Parathyroid adenoma (tissue), 2 donors: ENCODE measurements at regions not wholly inside any gene's neighbourhood (a gene's known extent, or its start where the extent isn't known, plus 50 kb on each side); places are given as distances from the start of the nearest gene placed in this dataset.

Experiments used
- H2AFZ ChIP-seq: fragments of 300-600 bp; sonication (generic); one replicate; pipeline ENCODE4 v1.7.0; 2017; ENCODE audit warnings: antibody characterized with exemption, mild to moderate bottlenecking
- H3K27ac ChIP-seq: fragments of 300-600 bp; sonication (generic); one replicate; pipeline ENCODE4 v1.7.0; 2017
- H3K27me3 ChIP-seq: fragments of 300-600 bp; sonication (generic); one replicate; pipeline ENCODE4 v1.7.0; 2017; ENCODE audit warnings: low read length; ENCODE audit not compliant: control insufficient read depth, insufficient read depth
- H3K36me3 ChIP-seq: fragments of 300-600 bp; sonication (generic); one replicate; pipeline ENCODE4 v1.7.0; 2017; ENCODE audit warnings: low read length; ENCODE audit not compliant: control insufficient read depth, insufficient read depth
- H3K4me1 ChIP-seq: fragments of 300-600 bp; sonication (generic); one replicate; pipeline ENCODE4 v1.7.0; 2017; ENCODE audit warnings: control low read depth
- H3K4me2 ChIP-seq: fragments of 300-600 bp; sonication (generic); one replicate; pipeline ENCODE4 v1.7.0; 2017; ENCODE audit warnings: low read length
- H3K4me3 ChIP-seq: fragments of 300-600 bp; sonication (generic); one replicate; pipeline ENCODE4 v1.7.0; 2017; ENCODE audit warnings: low read depth, low read length
- H3K79me2 ChIP-seq: fragments of 300-600 bp; sonication (generic); one replicate; pipeline ENCODE4 v1.7.0; 2017; ENCODE audit warnings: control low read depth
- H3K9ac ChIP-seq: fragments of 300-600 bp; sonication (generic); one replicate; pipeline ENCODE4 v1.7.0; 2017; ENCODE audit warnings: mild to moderate bottlenecking
- H3K9me3 ChIP-seq: fragments of 300-600 bp; sonication (generic); one replicate; pipeline ENCODE4 v1.7.0; 2017; ENCODE audit warnings: low read length; ENCODE audit not compliant: control insufficient read depth
- TF ChIP-seq, protein P1 (sequence below): fragments of 300-600 bp; sonication (generic); IDR thresholded peaks from one replicate; pipeline ENCODE4 v1.7.0; 2017; ENCODE audit warnings: antibody characterized with exemption, mild to moderate bottlenecking
- donor health status: primary hyperparathyroidism.

DNA sequence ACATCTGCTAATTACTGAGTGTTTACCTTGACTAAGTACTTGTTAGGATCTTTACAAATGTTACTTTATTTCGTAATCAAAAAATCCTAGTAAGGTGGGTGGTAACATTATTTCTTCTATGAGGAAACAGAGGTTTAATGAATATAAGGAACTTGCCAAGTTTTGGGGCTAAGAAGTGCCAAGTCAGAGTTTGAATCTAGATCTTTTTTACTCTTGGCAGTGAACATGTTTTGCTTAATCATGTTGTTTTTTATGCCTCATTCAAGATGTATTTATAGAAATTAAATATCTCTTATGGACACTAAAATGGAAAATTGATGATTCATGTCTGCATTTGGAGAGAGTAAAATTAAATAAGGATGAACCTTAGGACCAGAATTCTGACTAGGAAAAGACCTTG lies 393.7 kb downstream of the UTRN start:
- no peaks in the 10 kb centered on the region for H3K27me3 ChIP-seq
- H3K4me3 ChIP-seq: no peak overlapping the region
- H3K4me2 ChIP-seq: no peak overlapping the region
- H3K27ac ChIP-seq: no peak overlapping the region
- peaks cover 5% of the 10 kb centered on the region for H3K4me1 ChIP-seq
- TF ChIP-seq, protein P1, sequence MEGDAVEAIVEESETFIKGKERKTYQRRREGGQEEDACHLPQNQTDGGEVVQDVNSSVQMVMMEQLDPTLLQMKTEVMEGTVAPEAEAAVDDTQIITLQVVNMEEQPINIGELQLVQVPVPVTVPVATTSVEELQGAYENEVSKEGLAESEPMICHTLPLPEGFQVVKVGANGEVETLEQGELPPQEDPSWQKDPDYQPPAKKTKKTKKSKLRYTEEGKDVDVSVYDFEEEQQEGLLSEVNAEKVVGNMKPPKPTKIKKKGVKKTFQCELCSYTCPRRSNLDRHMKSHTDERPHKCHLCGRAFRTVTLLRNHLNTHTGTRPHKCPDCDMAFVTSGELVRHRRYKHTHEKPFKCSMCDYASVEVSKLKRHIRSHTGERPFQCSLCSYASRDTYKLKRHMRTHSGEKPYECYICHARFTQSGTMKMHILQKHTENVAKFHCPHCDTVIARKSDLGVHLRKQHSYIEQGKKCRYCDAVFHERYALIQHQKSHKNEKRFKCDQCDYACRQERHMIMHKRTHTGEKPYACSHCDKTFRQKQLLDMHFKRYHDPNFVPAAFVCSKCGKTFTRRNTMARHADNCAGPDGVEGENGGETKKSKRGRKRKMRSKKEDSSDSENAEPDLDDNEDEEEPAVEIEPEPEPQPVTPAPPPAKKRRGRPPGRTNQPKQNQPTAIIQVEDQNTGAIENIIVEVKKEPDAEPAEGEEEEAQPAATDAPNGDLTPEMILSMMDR: no peak
- H3K9me3 ChIP-seq: no peaks in the 10 kb centered on the region
- no peak overlapping the region for H3K9ac ChIP-seq
- no peaks in the 10 kb centered on the region for H3K36me3 ChIP-seq
- no peak overlapping the region for H2AFZ ChIP-seq
- peaks cover 10% of the 10 kb centered on the region for H3K79me2 ChIP-seq

DNA sequence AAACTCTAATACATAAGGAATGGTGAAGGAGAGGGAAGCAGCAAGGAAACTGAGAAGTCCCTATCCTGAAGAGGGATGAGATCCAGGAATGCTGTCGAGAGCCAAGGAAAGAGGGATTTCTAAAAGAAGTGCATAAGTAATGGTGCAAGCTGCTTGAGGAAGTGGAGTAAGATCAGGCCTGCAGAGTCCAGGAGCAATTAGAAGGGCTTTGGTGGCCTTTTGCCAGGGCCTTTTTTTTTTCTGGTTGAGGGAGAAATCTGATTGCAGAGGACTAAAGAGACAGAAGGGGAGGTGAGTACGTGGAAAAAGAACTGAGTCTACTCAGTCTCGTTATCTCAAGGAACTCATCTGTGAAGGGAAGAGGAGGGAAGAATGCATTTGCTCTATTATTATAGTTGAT lies 396.2 kb downstream of the UTRN start:
- Histone ChIP-seq H3K36me3 (no peaks in the 10 kb centered on the region), H3K79me2 (peaks cover 13% of the 10 kb centered on the region), H3K4me1 (no peaks in the 10 kb centered on the region), H3K4me2 (no peak overlapping the region), H3K27ac (no peak overlapping the region), H3K27me3 (no peaks in the 10 kb centered on the region), H3K9me3 (no peaks in the 10 kb centered on the region), H2AFZ (no peak overlapping the region), H3K9ac (no peak overlapping the region), H3K4me3 (no peak overlapping the region)
- TF ChIP-seq, protein P1: no peak

DNA sequence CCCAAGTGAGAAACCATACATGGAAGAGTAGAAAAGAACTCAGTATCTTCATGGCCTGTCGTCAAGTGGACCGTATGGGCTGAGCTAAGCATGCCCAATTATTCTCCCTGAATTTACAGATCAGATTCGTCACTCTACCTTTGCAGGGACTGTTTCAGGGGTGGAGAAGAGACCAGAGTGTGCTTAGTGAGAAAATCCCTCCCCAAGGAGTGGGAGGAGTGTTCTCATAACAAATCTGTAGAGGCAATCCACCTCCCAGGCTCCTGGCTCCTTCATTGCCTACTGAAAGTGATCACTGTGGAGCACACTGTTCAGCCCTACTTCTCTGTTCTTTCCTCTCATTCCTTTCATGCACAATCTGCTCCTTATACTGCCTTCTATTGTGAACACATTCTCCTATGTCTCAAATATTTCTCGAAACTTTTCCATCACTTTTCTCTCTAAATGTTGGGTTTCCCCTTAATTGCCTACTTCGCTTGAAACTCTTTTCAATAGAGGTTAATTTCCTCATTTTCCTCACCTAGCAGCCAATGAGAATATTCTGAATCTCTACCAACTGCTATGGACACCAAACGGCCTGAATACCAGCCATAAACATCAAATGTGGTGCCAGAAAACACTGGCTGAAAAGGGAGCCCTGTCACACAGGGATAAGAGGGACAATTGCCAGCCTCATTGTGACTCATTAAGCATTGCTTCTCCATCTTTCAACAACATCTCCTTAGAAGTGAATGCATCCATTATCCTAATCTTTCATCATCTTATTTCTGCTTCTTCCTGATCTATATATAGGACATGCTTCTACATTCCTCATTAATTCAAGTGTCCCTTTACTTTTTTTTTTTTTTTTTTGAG lies 398.3 kb downstream of the UTRN start:
- Histone ChIP-seq H2AFZ (no peak overlapping the region), H3K4me1 (no peaks in the 10 kb centered on the region), H3K27ac (no peak overlapping the region), H3K9ac (no peak overlapping the region), H3K36me3 (no peaks in the 10 kb centered on the region), H3K9me3 (no peaks in the 10 kb centered on the region), H3K27me3 (no peaks in the 10 kb centered on the region), H3K4me2 (no peak overlapping the region), H3K79me2 (peaks cover 17% of the 10 kb centered on the region), H3K4me3 (no peak overlapping the region)
- TF ChIP-seq, protein P1: no peak

DNA sequence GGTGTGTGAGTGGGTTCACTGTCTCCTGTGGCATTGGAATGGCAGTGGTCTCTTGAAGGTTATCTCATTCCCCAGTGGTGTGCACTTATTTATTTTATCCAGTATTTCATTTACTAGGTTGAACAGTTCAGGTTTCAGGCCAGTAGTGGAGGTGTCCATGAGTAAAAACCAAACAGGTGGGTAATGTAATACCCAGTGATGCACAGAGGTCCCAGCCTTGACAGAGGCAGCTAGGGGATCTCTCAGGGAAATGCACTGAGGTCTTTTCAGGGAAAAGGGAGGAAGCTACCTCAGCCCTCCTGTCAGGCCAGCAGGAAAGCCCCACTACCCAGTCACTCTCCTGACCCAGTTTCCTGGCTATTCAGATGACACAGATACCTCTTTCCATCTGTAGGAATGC lies 403.6 kb downstream of the UTRN start:
- no peaks in the 10 kb centered on the region for H3K9me3 ChIP-seq
- H3K9ac ChIP-seq: no peak overlapping the region
- H3K27ac ChIP-seq: no peak overlapping the region
- no peak overlapping the region for H3K4me2 ChIP-seq
- H3K4me1 ChIP-seq: no peaks in the 10 kb centered on the region
- no peaks in the 10 kb centered on the region for H3K27me3 ChIP-seq
- TF ChIP-seq, protein P1: no peak
- H3K79me2 ChIP-seq: peaks cover 20% of the 10 kb centered on the region
- H2AFZ ChIP-seq: no peak overlapping the region
- H3K4me3 ChIP-seq: no peak overlapping the region
- no peaks in the 10 kb centered on the region for H3K36me3 ChIP-seq

DNA sequence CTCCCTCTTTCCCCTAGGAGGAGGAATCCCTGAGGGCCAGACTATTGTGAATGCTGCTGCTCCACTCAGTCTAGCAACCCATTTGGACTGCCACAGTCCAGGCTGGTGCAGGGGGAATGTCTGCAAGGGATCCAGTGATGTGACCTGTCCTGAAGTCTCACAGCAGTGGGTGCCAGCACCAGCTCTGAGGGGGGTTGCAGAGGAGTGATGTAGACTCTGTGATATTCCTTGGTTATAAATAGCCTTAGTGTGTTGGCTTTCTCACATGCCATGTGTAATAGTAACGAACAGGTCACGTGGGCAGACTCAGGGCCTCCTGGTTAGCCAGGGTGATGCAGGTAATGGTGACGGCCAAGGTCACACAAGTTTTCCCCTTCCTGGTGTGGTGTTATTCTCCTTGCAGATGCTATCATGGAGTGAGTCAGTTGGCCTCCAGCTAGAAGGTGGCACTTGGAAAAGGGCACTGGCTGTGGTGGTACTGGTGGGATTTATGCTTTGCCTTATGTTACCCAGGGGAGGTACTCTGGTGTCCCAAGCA lies 404.4 kb downstream of the UTRN start:
- no peak overlapping the region for H3K4me3 ChIP-seq
- H3K4me1 ChIP-seq: no peaks in the 10 kb centered on the region
- H3K79me2 ChIP-seq: peaks cover 19% of the 10 kb centered on the region
- no peaks in the 10 kb centered on the region for H3K27me3 ChIP-seq
- no peak overlapping the region for H3K27ac ChIP-seq
- no peaks in the 10 kb centered on the region for H3K36me3 ChIP-seq
- TF ChIP-seq, protein P1: no peak
- no peaks in the 10 kb centered on the region for H3K9me3 ChIP-seq
- no peak overlapping the region for H3K9ac ChIP-seq
- H2AFZ ChIP-seq: no peak overlapping the region
- H3K4me2 ChIP-seq: no peak overlapping the region
